SK-N-MC (cell line): ENCODE measurements at regions not wholly inside any gene's neighbourhood (a gene's known extent, or its start where the extent isn't known, plus 50 kb on each side); places are given as distances from the start of the nearest gene placed in this dataset.

Experiments used
- EZH2 ChIP-seq: fragments of 200-600 bp; sonication (generic); IDR thresholded peaks from one replicate; pipeline ENCODE4 v1.6.1; 2017; ENCODE audit warnings: antibody characterized with exemption
- FOXP2 ChIP-seq: optimal IDR thresholded peaks from 2 replicates; pipeline ENCODE3; 2011; ENCODE audit warnings: mild to moderate bottlenecking, moderate library complexity; ENCODE audit not compliant: insufficient read depth; ENCODE audit errors: extremely low read length, control extremely low read depth
- POLR2AphosphoS5 ChIP-seq: IDR thresholded peaks from 2 replicates; pipeline ENCODE4 v1.6.1; 2012; ENCODE audit warnings: mild to moderate bottlenecking, low read depth, low read length, borderline replicate concordance

GRCh38 chr4:133777661-133778060 is 423.9 kb downstream of the PABPC4L start:
- no peak for TF ChIP-seq EZH2
- TF ChIP-seq POLR2AphosphoS5: no peak
- no peak for TF ChIP-seq FOXP2
